Activated CD4-positive, alpha-beta T cell treated with anti-CD3 and anti-CD28 coated beads, Interleukin-2, amount 10 ng/mL, durations not matched to agents 7 days and 5 days (primary cell): ENCODE measurements at regions not wholly inside any gene's neighbourhood (a gene's known extent, or its start where the extent isn't known, plus 50 kb on each side); places are given as distances from the start of the nearest gene placed in this dataset.

Source experiments
- CTCF ChIA-PET: fragments of 350-600 bp; sonication (Branson Sonifier 250); formaldehyde crosslinking; loops from one replicate; lab custom pipeline; 2021; ENCODE audit warnings: antibody characterized with exemption; lab: Charles Lee
- POLR2A ChIA-PET: fragments of 350-600 bp; sonication (Branson Sonifier 250); formaldehyde crosslinking; loops from one replicate; lab custom pipeline; 2021; ENCODE audit warnings: antibody characterized with exemption; lab: Charles Lee
- DNase-seq: peaks from one replicate; pipeline ENCODE4 v3.0.0-alpha.2; 2020
- H3K27ac Mint-ChIP-seq: one replicate; pipeline ENCODE4 v1.8.0; 2021; ENCODE audit warnings: mild to moderate bottlenecking, moderate library complexity, mixed read lengths
- H3K27me3 Mint-ChIP-seq: one replicate; pipeline ENCODE4 v1.8.0; 2021; ENCODE audit warnings: mixed read lengths
- H3K36me3 Mint-ChIP-seq: one replicate; pipeline ENCODE4 v1.8.0; 2021; ENCODE audit warnings: low read depth, mixed read lengths
- H3K4me1 Mint-ChIP-seq: one replicate; pipeline ENCODE4 v1.8.0; 2021; ENCODE audit warnings: mixed read lengths
- H3K4me3 Mint-ChIP-seq: one replicate; pipeline ENCODE4 v1.8.0; 2021; ENCODE audit warnings: mild to moderate bottlenecking, moderate library complexity, mixed read lengths
- H3K9me3 Mint-ChIP-seq: one replicate; pipeline ENCODE4 v1.8.0; 2021; ENCODE audit warnings: mixed read lengths

GRCh38 chr12:72111706-72112105 lies 160.5 kb upstream of the TRHDE start:
- POLR2A ChIA-PET, result no interaction called here
- Mint-ChIP-seq H3K36me3 (no peaks in the 10 kb centered on the region), H3K27me3 (peaks cover 1% of the 10 kb centered on the region), H3K9me3 (no peaks in the 10 kb centered on the region), H3K4me3 (no peak overlapping the region), H3K27ac (no peak overlapping the region), H3K4me1 (no peaks in the 10 kb centered on the region)
- CTCF ChIA-PET, result no interaction called here
- no peak for DNase-seq

GRCh38 chr12:72133497-72134055 lies 138.6 kb upstream of the TRHDE start:
- Mint-ChIP-seq H3K4me1 (no peaks in the 10 kb centered on the region), H3K27ac (no peak overlapping the region), H3K4me3 (no peak overlapping the region), H3K27me3 (no peaks in the 10 kb centered on the region), H3K9me3 (no peaks in the 10 kb centered on the region), H3K36me3 (no peaks in the 10 kb centered on the region)
- DNase-seq, result no peak
- CTCF ChIA-PET, result no interaction called here
- POLR2A ChIA-PET, result no interaction called here

- no peak overlapping the region for H3K4me3 Mint-ChIP-seq
- H3K27ac Mint-ChIP-seq, result no peak overlapping the region
- DNase-seq, result no peak
- H3K4me1 Mint-ChIP-seq, result no peaks in the 10 kb centered on the region
- H3K27me3 Mint-ChIP-seq, result no peaks in the 10 kb centered on the region
- no peaks in the 10 kb centered on the region for H3K36me3 Mint-ChIP-seq
- POLR2A ChIA-PET, result no interaction called here
- H3K9me3 Mint-ChIP-seq, result no peaks in the 10 kb centered on the region
- CTCF ChIA-PET, result interaction anchor here (0.7 kb wide), 1 partner anchor 257 kb away, joined by 3 read pairs; no protein-coding TSS in a partner anchor
These were observed 137.7 kb upstream of the TRHDE start for GRCh38 chr12:72134246-72135020.

- H3K27ac Mint-ChIP-seq, result no peak overlapping the region
- no peak for DNase-seq
- ChIA-PET CTCF (interaction anchor here (0.7 kb wide), 1 partner anchor 256 kb away, joined by 3 read pairs; no protein-coding TSS in a partner anchor), POLR2A (no interaction called here)
- H3K27me3 Mint-ChIP-seq, result no peaks in the 10 kb centered on the region
- H3K36me3 Mint-ChIP-seq, result no peaks in the 10 kb centered on the region
- H3K4me3 Mint-ChIP-seq, result no peak overlapping the region
- H3K4me1 Mint-ChIP-seq, result no peaks in the 10 kb centered on the region
- no peaks in the 10 kb centered on the region for H3K9me3 Mint-ChIP-seq
These were observed 137.2 kb upstream of the TRHDE start for GRCh38 chr12:72135021-72135301.

- Mint-ChIP-seq H3K27ac (no peak overlapping the region), H3K4me1 (no peaks in the 10 kb centered on the region), H3K36me3 (no peaks in the 10 kb centered on the region), H3K9me3 (no peaks in the 10 kb centered on the region), H3K4me3 (no peak overlapping the region), H3K27me3 (no peaks in the 10 kb centered on the region)
- ChIA-PET CTCF (no interaction called here), POLR2A (no interaction called here)
- no peak for DNase-seq
These were observed 135.4 kb upstream of the TRHDE start for GRCh38 chr12:72136792-72137191.

- Mint-ChIP-seq H3K4me1 (no peaks in the 10 kb centered on the region), H3K9me3 (no peaks in the 10 kb centered on the region), H3K36me3 (no peaks in the 10 kb centered on the region), H3K27ac (no peak overlapping the region), H3K27me3 (no peaks in the 10 kb centered on the region), H3K4me3 (no peak overlapping the region)
- CTCF ChIA-PET, result no interaction called here
- POLR2A ChIA-PET, result no interaction called here
- no peak for DNase-seq
These were observed 132.8 kb upstream of the TRHDE start for GRCh38 chr12:72139411-72139810.

GRCh38 chr12:72141381-72141780 lies 130.8 kb upstream of the TRHDE start:
- Mint-ChIP-seq H3K9me3 (no peaks in the 10 kb centered on the region), H3K36me3 (no peaks in the 10 kb centered on the region), H3K4me3 (no peak overlapping the region), H3K4me1 (no peaks in the 10 kb centered on the region), H3K27me3 (no peaks in the 10 kb centered on the region), H3K27ac (no peak overlapping the region)
- DNase-seq, result no peak
- ChIA-PET POLR2A (no interaction called here), CTCF (no interaction called here)

GRCh38 chr12:72144553-72144952 lies 127.6 kb upstream of the TRHDE start:
- no peaks in the 10 kb centered on the region for H3K4me1 Mint-ChIP-seq
- ChIA-PET POLR2A (no interaction called here), CTCF (no interaction called here)
- no peak for DNase-seq
- H3K4me3 Mint-ChIP-seq, result no peak overlapping the region
- H3K9me3 Mint-ChIP-seq, result no peaks in the 10 kb centered on the region
- no peaks in the 10 kb centered on the region for H3K27me3 Mint-ChIP-seq
- no peak overlapping the region for H3K27ac Mint-ChIP-seq
- no peaks in the 10 kb centered on the region for H3K36me3 Mint-ChIP-seq

GRCh38 chr12:72146495-72146894 lies 125.7 kb upstream of the TRHDE start:
- no peaks in the 10 kb centered on the region for H3K36me3 Mint-ChIP-seq
- no peaks in the 10 kb centered on the region for H3K4me1 Mint-ChIP-seq
- no peak overlapping the region for H3K27ac Mint-ChIP-seq
- POLR2A ChIA-PET, result no interaction called here
- H3K27me3 Mint-ChIP-seq, result no peaks in the 10 kb centered on the region
- no peak for DNase-seq
- CTCF ChIA-PET, result no interaction called here
- no peak overlapping the region for H3K4me3 Mint-ChIP-seq
- H3K9me3 Mint-ChIP-seq, result no peaks in the 10 kb centered on the region

- Mint-ChIP-seq H3K9me3 (no peaks in the 10 kb centered on the region), H3K27ac (no peak overlapping the region), H3K27me3 (no peaks in the 10 kb centered on the region), H3K36me3 (no peaks in the 10 kb centered on the region), H3K4me3 (no peak overlapping the region), H3K4me1 (no peaks in the 10 kb centered on the region)
- POLR2A ChIA-PET, result interaction anchor here (0.7 kb wide), 1 partner anchor 460 kb away, joined by 4 read pairs; no protein-coding TSS in a partner anchor
- CTCF ChIA-PET, result no interaction called here
- DNase-seq, result no peak
These were observed 123.5 kb upstream of the TRHDE start for GRCh38 chr12:72148709-72149108.

- Mint-ChIP-seq H3K27me3 (no peaks in the 10 kb centered on the region), H3K4me1 (no peaks in the 10 kb centered on the region), H3K36me3 (no peaks in the 10 kb centered on the region), H3K4me3 (no peak overlapping the region), H3K27ac (no peak overlapping the region), H3K9me3 (no peaks in the 10 kb centered on the region)
- no peak for DNase-seq
- ChIA-PET CTCF (no interaction called here), POLR2A (no interaction called here)
These were observed 109.3 kb upstream of the TRHDE start for GRCh38 chr12:72162875-72163274.

GRCh38 chr12:72168851-72169250 lies 103.3 kb upstream of the TRHDE start:
- no peaks in the 10 kb centered on the region for H3K4me1 Mint-ChIP-seq
- H3K36me3 Mint-ChIP-seq, result no peaks in the 10 kb centered on the region
- ChIA-PET CTCF (interaction anchor here (0.7 kb wide), 1 partner anchor 46 kb away, joined by 5 read pairs; no protein-coding TSS in a partner anchor), POLR2A (no interaction called here)
- H3K27me3 Mint-ChIP-seq, result no peaks in the 10 kb centered on the region
- no peaks in the 10 kb centered on the region for H3K9me3 Mint-ChIP-seq
- no peak overlapping the region for H3K27ac Mint-ChIP-seq
- no peak overlapping the region for H3K4me3 Mint-ChIP-seq
- DNase-seq, result no peak

- no peaks in the 10 kb centered on the region for H3K27me3 Mint-ChIP-seq
- POLR2A ChIA-PET, result no interaction called here
- no peak overlapping the region for H3K27ac Mint-ChIP-seq
- H3K4me1 Mint-ChIP-seq, result no peaks in the 10 kb centered on the region
- H3K36me3 Mint-ChIP-seq, result no peaks in the 10 kb centered on the region
- no peak for DNase-seq
- CTCF ChIA-PET, result no interaction called here
- H3K4me3 Mint-ChIP-seq, result no peak overlapping the region
- no peaks in the 10 kb centered on the region for H3K9me3 Mint-ChIP-seq
These were observed 98.2 kb upstream of the TRHDE start for GRCh38 chr12:72173974-72174373.

- no peak for DNase-seq
- ChIA-PET POLR2A (no interaction called here), CTCF (no interaction called here)
- no peak overlapping the region for H3K27ac Mint-ChIP-seq
- no peak overlapping the region for H3K4me3 Mint-ChIP-seq
- H3K4me1 Mint-ChIP-seq, result no peaks in the 10 kb centered on the region
- no peaks in the 10 kb centered on the region for H3K27me3 Mint-ChIP-seq
- H3K36me3 Mint-ChIP-seq, result no peaks in the 10 kb centered on the region
- no peaks in the 10 kb centered on the region for H3K9me3 Mint-ChIP-seq
These were observed 93.9 kb upstream of the TRHDE start for GRCh38 chr12:72178244-72178643.
